GM21515 (cell line): ENCODE measurements at regions not wholly inside any gene's neighbourhood (a gene's known extent, or its start where the extent isn't known, plus 50 kb on each side); places are given as distances from the start of the nearest gene placed in this dataset.
"Not testable (repeated sequence)": the region's sequence is repeated elsewhere in the genome, so short reads cannot be mapped to it uniquely, and the experiment has no call there.

ENCODE experiments used
- ATAC-seq: cut with Tn5 transposase; IDR thresholded peaks from one replicate; pipeline ENCODE4 v1.9.1; 2021; ENCODE audit not compliant: unreplicated experiment

- no peak for ATAC-seq
Measured at GRCh38 chr6:81875782-81876293, 123.4 kb upstream of the TENT5A start.

GRCh38 chr6:81869749-81870508, 117.4 kb upstream of the TENT5A start:
- ATAC-seq, result not testable (repeated sequence)

GRCh38 chr6:81865712-81866111, 113.2 kb upstream of the TENT5A start:
- no peak for ATAC-seq

GRCh38 chr6:81864124-81864523, 111.6 kb upstream of the TENT5A start:
- no peak for ATAC-seq

GRCh38 chr6:81863123-81863522, 110.6 kb upstream of the TENT5A start:
- no peak for ATAC-seq

- no peak for ATAC-seq
Measured at GRCh38 chr6:81861281-81861680, 108.8 kb upstream of the TENT5A start.

GRCh38 chr6:81859884-81860283, 107.4 kb upstream of the TENT5A start:
- no peak for ATAC-seq

- ATAC-seq, result no peak
Measured at GRCh38 chr6:81857812-81858211, 105.3 kb upstream of the TENT5A start.

GRCh38 chr6:81856872-81857271, 104.4 kb upstream of the TENT5A start:
- no peak for ATAC-seq

- ATAC-seq, result no peak
Measured at GRCh38 chr6:81854474-81854873, 102.0 kb upstream of the TENT5A start.

GRCh38 chr6:81853975-81854374, 101.5 kb upstream of the TENT5A start:
- ATAC-seq, result no peak

GRCh38 chr6:81849248-81849647, 96.8 kb upstream of the TENT5A start:
- no peak for ATAC-seq

- ATAC-seq, result no peak
Measured at GRCh38 chr6:81847866-81848265, 95.4 kb upstream of the TENT5A start.

- no peak for ATAC-seq
Measured at GRCh38 chr6:81844686-81845085, 92.2 kb upstream of the TENT5A start.

- no peak for ATAC-seq
Measured at GRCh38 chr6:81843302-81843701, 90.8 kb upstream of the TENT5A start.

GRCh38 chr6:81842254-81842653, 89.8 kb upstream of the TENT5A start:
- no peak for ATAC-seq

GRCh38 chr6:81838724-81839426, 86.4 kb upstream of the TENT5A start:
- no peak for ATAC-seq

- no peak for ATAC-seq
Measured at GRCh38 chr6:81838031-81838430, 85.5 kb upstream of the TENT5A start.

GRCh38 chr6:81834141-81834681, 81.7 kb upstream of the TENT5A start:
- ATAC-seq, result no peak

GRCh38 chr6:81832304-81832703, 79.8 kb upstream of the TENT5A start:
- ATAC-seq, result no peak

- ATAC-seq, result no peak
Measured at GRCh38 chr6:81831274-81831673, 78.8 kb upstream of the TENT5A start.

GRCh38 chr6:81826784-81827183, 74.3 kb upstream of the TENT5A start:
- ATAC-seq, result no peak
